GM23338 (cell line): ENCODE measurements at regions not wholly inside any gene's neighbourhood (a gene's known extent, or its start where the extent isn't known, plus 50 kb on each side); places are given as distances from the start of the nearest gene placed in this dataset.
A peak's percentile ranks its signal among the peaks of the same experiment; 100 is the strongest.

Source experiments
- ATAC-seq: fragments of 200-7000 bp; cut with Tn5 transposase; 3 replicates; pipeline ENCODE4 v1.9.1; 2020
- DNase-seq: peaks from one replicate; pipeline ENCODE4 v3.0.0-alpha.2; 2015; ENCODE audit warnings: low spot score
- H2AFZ ChIP-seq: fragments of 200-600 bp; sonication (generic); 2 replicates; pipeline ENCODE4 v1.8.0; 2016; ENCODE audit warnings: antibody characterized with exemption, mild to moderate bottlenecking, moderate library complexity
- H3F3A ChIP-seq: fragments of 200-600 bp; sonication (generic); replicated peaks from 2 replicates; pipeline ENCODE4 v1.8.0; 2017; ENCODE audit warnings: antibody characterized with exemption, mixed run types, low read depth
- H3K27ac ChIP-seq: fragments of 200-600 bp; sonication (generic); 2 replicates; pipeline ENCODE4 v1.6.1; 2016; ENCODE audit warnings: low read depth
- H3K27me3 ChIP-seq: fragments of 200-600 bp; sonication (generic); 2 replicates; pipeline ENCODE4 v1.8.0; 2016; ENCODE audit warnings: mild to moderate bottlenecking, mixed run types, moderate library complexity; ENCODE audit not compliant: insufficient read depth
- H3K36me3 ChIP-seq: fragments of 200-600 bp; sonication (generic); 2 replicates; pipeline ENCODE4 v1.8.0; 2016; ENCODE audit warnings: mild to moderate bottlenecking; ENCODE audit not compliant: insufficient read depth
- H3K4me1 ChIP-seq: fragments of 200-600 bp; sonication (generic); 2 replicates; pipeline ENCODE4 v1.8.0; 2016; ENCODE audit warnings: mild to moderate bottlenecking, moderate library complexity; ENCODE audit not compliant: insufficient read depth
- H3K4me2 ChIP-seq: fragments of 200-600 bp; sonication (generic); 2 replicates; pipeline ENCODE4 v1.7.1; 2017; ENCODE audit warnings: mixed run types
- H3K4me3 ChIP-seq: fragments of 200-600 bp; sonication (generic); 2 replicates; pipeline ENCODE4 v1.6.1; 2016; ENCODE audit warnings: mixed run types
- H3K79me2 ChIP-seq: fragments of 200-600 bp; sonication (generic); replicated peaks from 2 replicates; pipeline ENCODE4 v1.8.0; 2017; ENCODE audit warnings: mild to moderate bottlenecking; ENCODE audit not compliant: insufficient read depth
- H3K9me2 ChIP-seq: fragments of 200-600 bp; sonication (generic); 2 replicates; pipeline ENCODE4 v1.8.0; 2017; ENCODE audit not compliant: insufficient read depth
- H4K20me1 ChIP-seq: fragments of 200-600 bp; sonication (generic); replicated peaks from 2 replicates; pipeline ENCODE4 v1.8.0; 2017; ENCODE audit warnings: mild to moderate bottlenecking; ENCODE audit not compliant: insufficient read depth
- H3K27ac Mint-ChIP-seq: 2 replicates; pipeline ENCODE4 v1.8.0; 2020; ENCODE audit warnings: inconsistent platforms, mild to moderate bottlenecking, moderate library complexity, mixed read lengths
- H3K27me3 Mint-ChIP-seq: 3 replicates; pipeline ENCODE4 v1.8.0; 2022; ENCODE audit warnings: low read depth, mild to moderate bottlenecking, moderate library complexity, mixed read lengths, inconsistent platforms; ENCODE audit not compliant: insufficient read depth, poor library complexity
- H3K36me3 Mint-ChIP-seq: 3 replicates; pipeline ENCODE4 v1.8.0; 2021; ENCODE audit warnings: low read depth, mild to moderate bottlenecking, inconsistent platforms, moderate library complexity, mixed read lengths
- H3K4me1 Mint-ChIP-seq: 3 replicates; pipeline ENCODE4 v1.8.0; 2020; ENCODE audit warnings: mild to moderate bottlenecking, inconsistent platforms, mixed read lengths
- H3K4me3 Mint-ChIP-seq: 3 replicates; pipeline ENCODE4 v1.8.0; 2021; ENCODE audit warnings: moderate library complexity, mild to moderate bottlenecking, inconsistent platforms, mixed read lengths
- H3K9me3 Mint-ChIP-seq: 3 replicates; pipeline ENCODE4 v1.8.0; 2020; ENCODE audit warnings: moderate library complexity, mild to moderate bottlenecking, inconsistent platforms, mixed read lengths
- CTCF ChIP-seq, 2 experiments: fragments of 200-600 bp in 1 of 2; sonication (generic) in 1 of 2; conservative IDR thresholded peaks; 2 replicates each; pipeline versions ENCODE4 v1.5.1 to v1.6.1; 2016 to 2017; ENCODE audit warnings: antibody characterized with exemption in 2 of 2, low read depth in 2 of 2, mild to moderate bottlenecking in 2 of 2, moderate library complexity in 1 of 2
- JUNB ChIP-seq: IDR thresholded peaks from one replicate; pipeline ENCODE4 v1.6.1; 2016; ENCODE audit warnings: antibody characterized with exemption; ENCODE audit not compliant: unreplicated experiment
- NANOG ChIP-seq: IDR thresholded peaks from 2 replicates; pipeline ENCODE4 v1.6.1; 2016; ENCODE audit warnings: antibody characterized with exemption, borderline replicate concordance
- REST ChIP-seq: IDR thresholded peaks from one replicate; pipeline ENCODE4 v1.6.1; 2018; ENCODE audit warnings: antibody characterized with exemption; ENCODE audit not compliant: unreplicated experiment
- ZNF114 ChIP-seq: fragments of 250-450 bp; sonication (Bioruptor Pico); IDR thresholded peaks from 2 replicates; pipeline ENCODE4 v1.5.0; 2020; ENCODE audit warnings: mild to moderate bottlenecking, moderate library complexity

GRCh38 chr5:86525622-86526021, 92.1 kb upstream of the COX7C start:
- H3K4me3 Mint-ChIP-seq = no peak overlapping the region
- H3K9me3 Mint-ChIP-seq = peaks cover 12% of the 10 kb centered on the region; the same call in 2 of the 3 replicates
- Histone ChIP-seq H3K4me2 (no peak overlapping the region), H3F3A (no peaks in the 10 kb centered on the region), H3K4me1 (peaks cover 16% of the 10 kb centered on the region), H3K4me3 (no peak overlapping the region), H3K9me2 (no peaks in the 10 kb centered on the region), H3K27ac (0 out of 2 replicates have a peak overlapping the region, but pooled peaks have one; percentile 1), H3K36me3 (no peaks in the 10 kb centered on the region), H3K27me3 (no peaks in the 10 kb centered on the region), H2AFZ (peak overlapping the region; percentile 15; the same call in 1 of the 2 replicates), H4K20me1 (no peaks in the 10 kb centered on the region), H3K79me2 (no peaks in the 10 kb centered on the region)
- H3K36me3 Mint-ChIP-seq = peaks cover 3% of the 10 kb centered on the region; the same call in 2 of the 3 replicates
- 0 out of 2 replicates have a peak, but pooled peaks have one; percentile 14 for TF ChIP-seq NANOG
- no peak for TF ChIP-seq ZNF114 (CRISPR knock-in tag)
- H3K27ac Mint-ChIP-seq = peak overlapping the region; percentile 80
- H3K27me3 Mint-ChIP-seq = peaks cover 5% of the 10 kb centered on the region
- H3K4me1 Mint-ChIP-seq = peaks cover 14% of the 10 kb centered on the region
- DNase-seq (no peak), ATAC-seq (no peak)

DNA sequence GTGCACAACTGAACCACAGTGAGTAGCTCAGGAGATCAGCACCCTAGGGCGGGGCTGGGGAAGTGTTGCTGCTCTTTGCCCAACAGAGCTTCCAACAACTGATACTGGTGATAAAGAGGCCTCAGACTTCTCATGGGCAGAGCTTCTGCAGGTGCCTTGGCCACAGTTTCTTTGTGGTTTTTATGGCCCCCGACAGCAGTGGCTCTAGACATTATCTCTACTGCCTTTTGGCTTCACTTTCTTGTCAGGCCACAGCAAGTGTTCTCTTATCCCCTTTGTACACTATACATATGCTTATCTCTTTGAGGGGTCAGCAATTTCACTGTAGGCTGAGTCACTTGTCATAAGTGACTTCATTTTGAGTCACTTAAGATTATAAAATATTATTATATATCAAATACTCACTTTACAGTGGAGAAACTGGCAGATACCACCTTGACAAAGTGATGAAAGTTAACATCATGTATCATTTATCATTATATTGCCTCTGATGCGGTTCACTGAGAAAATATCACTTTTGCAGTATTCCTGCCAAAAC, 90.9 kb upstream of the COX7C start:
- ATAC-seq = no peak
- Histone ChIP-seq H3K9me2 (no peaks in the 10 kb centered on the region), H3F3A (no peaks in the 10 kb centered on the region), H3K4me3 (no peak overlapping the region), H4K20me1 (no peaks in the 10 kb centered on the region), H3K36me3 (no peaks in the 10 kb centered on the region), H3K79me2 (no peaks in the 10 kb centered on the region), H3K27me3 (no peaks in the 10 kb centered on the region), H3K4me2 (no peak overlapping the region), H2AFZ (no peak overlapping the region), H3K4me1 (peaks cover 16% of the 10 kb centered on the region), H3K27ac (no peak overlapping the region)
- H3K4me3 Mint-ChIP-seq = no peak overlapping the region
- H3K27me3 Mint-ChIP-seq = peaks cover 5% of the 10 kb centered on the region
- no peak overlapping the region for H3K27ac Mint-ChIP-seq
- DNase-seq = no peak
- H3K36me3 Mint-ChIP-seq = peaks cover 3% of the 10 kb centered on the region; the same call in 2 of the 3 replicates
- peaks cover 14% of the 10 kb centered on the region for H3K4me1 Mint-ChIP-seq
- TF ChIP-seq CTCF (conservative IDR thresholded peaks at IDR 0.05; ENCODE audit: low read depth in 2 of 2) (no peak), REST (no peak), JUNB (no peak)
- H3K9me3 Mint-ChIP-seq = peaks cover 12% of the 10 kb centered on the region; the same call in 2 of the 3 replicates
